MCF 10A (cell line): ENCODE measurements at regions not wholly inside any gene's neighbourhood (a gene's known extent, or its start where the extent isn't known, plus 50 kb on each side); places are given as distances from the start of the nearest gene placed in this dataset.

Experiments used
- BruUV-seq: library from RNA; stranded (reverse); fragments of 400-500 nt; replicated peaks from 2 replicates; lab custom pipeline; 2021; lab: Mats Ljungman, UMichigan
- CTCF ChIA-PET: fragments of 300-600 bp; sonication (Branson Sonifier 250); formaldehyde crosslinking; extraction: SDS; loops from one replicate; lab custom pipeline; 2021; ENCODE audit warnings: antibody characterized with exemption, inconsistent platforms; lab: Yijun Ruan, JAX
- POLR2A ChIA-PET: fragments of 300-600, 350-650 bp; sonication (Branson Sonifier 250); formaldehyde crosslinking; extraction: SDS; loops from one replicate; lab custom pipeline; 2020; ENCODE audit warnings: antibody characterized with exemption, inconsistent platforms; lab: Yijun Ruan, JAX
- DNase-seq: peaks from one replicate; pipeline ENCODE4 v3.0.0-alpha.2; 2018; ENCODE audit not compliant: unreplicated experiment
- H3K27ac Mint-ChIP-seq: one replicate; pipeline ENCODE4 v1.8.0; 2022; ENCODE audit warnings: mild to moderate bottlenecking, low read depth, mixed read lengths; ENCODE audit not compliant: unreplicated experiment
- H3K27me3 Mint-ChIP-seq: one replicate; pipeline ENCODE4 v1.8.0; 2022; ENCODE audit warnings: mixed read lengths; ENCODE audit not compliant: insufficient read depth, unreplicated experiment
- H3K36me3 Mint-ChIP-seq: one replicate; pipeline ENCODE4 v1.8.0; 2022; ENCODE audit warnings: mild to moderate bottlenecking, moderate library complexity, mixed read lengths; ENCODE audit not compliant: insufficient read depth, unreplicated experiment
- H3K4me1 Mint-ChIP-seq: one replicate; pipeline ENCODE4 v1.8.0; 2022; ENCODE audit warnings: mixed read lengths; ENCODE audit not compliant: insufficient read depth, unreplicated experiment
- H3K4me3 Mint-ChIP-seq: one replicate; pipeline ENCODE4 v1.8.0; 2022; ENCODE audit warnings: mild to moderate bottlenecking, moderate library complexity, mixed read lengths; ENCODE audit not compliant: unreplicated experiment
- H3K9me3 Mint-ChIP-seq: one replicate; pipeline ENCODE4 v1.8.0; 2022; ENCODE audit warnings: mixed read lengths; ENCODE audit not compliant: unreplicated experiment
- intact Hi-C: fragments of 100-400 bp; cut with micrococcal nuclease; formaldehyde crosslinking; loops from 2 replicates; pipeline ENCODE4 v1.14.1; 2022
- TF ChIP-seq, protein P1 (sequence below): fragments of 200-600 bp; IDR thresholded peaks from one replicate; pipeline ENCODE4 v1.8.0; 2022; ENCODE audit warnings: antibody characterized with exemption, mild to moderate bottlenecking; ENCODE audit not compliant: unreplicated experiment

DNA sequence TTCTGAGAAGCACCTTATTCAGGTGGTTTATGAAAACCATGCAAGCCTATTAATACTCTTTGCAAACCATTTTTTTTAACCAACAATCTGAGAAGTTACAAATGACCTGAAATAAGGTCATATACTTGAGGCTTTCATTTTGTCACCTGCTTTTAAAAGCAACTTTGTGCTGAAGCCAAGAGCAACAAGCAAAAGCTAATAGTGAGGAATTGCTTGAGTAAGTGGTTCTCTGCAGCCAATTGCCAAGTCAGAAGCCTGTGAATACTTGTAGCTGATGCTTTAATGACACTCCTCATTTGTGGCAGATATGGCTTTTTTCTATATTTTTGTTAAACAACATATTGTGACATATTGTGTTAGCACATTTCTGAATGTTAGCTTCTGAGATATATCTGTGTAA is 126.7 kb upstream of the ZNF608 start:
- Mint-ChIP-seq H3K27me3 (no peaks in the 10 kb centered on the region), H3K36me3 (no peaks in the 10 kb centered on the region), H3K9me3 (no peaks in the 10 kb centered on the region), H3K4me1 (no peaks in the 10 kb centered on the region), H3K4me3 (no peak overlapping the region), H3K27ac (no peak overlapping the region)
- no TSS peak for BruUV-seq
- TF ChIP-seq, protein P1, sequence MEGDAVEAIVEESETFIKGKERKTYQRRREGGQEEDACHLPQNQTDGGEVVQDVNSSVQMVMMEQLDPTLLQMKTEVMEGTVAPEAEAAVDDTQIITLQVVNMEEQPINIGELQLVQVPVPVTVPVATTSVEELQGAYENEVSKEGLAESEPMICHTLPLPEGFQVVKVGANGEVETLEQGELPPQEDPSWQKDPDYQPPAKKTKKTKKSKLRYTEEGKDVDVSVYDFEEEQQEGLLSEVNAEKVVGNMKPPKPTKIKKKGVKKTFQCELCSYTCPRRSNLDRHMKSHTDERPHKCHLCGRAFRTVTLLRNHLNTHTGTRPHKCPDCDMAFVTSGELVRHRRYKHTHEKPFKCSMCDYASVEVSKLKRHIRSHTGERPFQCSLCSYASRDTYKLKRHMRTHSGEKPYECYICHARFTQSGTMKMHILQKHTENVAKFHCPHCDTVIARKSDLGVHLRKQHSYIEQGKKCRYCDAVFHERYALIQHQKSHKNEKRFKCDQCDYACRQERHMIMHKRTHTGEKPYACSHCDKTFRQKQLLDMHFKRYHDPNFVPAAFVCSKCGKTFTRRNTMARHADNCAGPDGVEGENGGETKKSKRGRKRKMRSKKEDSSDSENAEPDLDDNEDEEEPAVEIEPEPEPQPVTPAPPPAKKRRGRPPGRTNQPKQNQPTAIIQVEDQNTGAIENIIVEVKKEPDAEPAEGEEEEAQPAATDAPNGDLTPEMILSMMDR = no peak
- POLR2A ChIA-PET = no interaction called here
- intact Hi-C loops = no loop called here
- peak; percentile 14 for DNase-seq
- CTCF ChIA-PET = interaction anchor here (0.7 to 2.3 kb wide), 3 partner anchors 9 to 585 kb away, joined by 3 to 9 read pairs (median 3); no protein-coding TSS in a partner anchor

DNA sequence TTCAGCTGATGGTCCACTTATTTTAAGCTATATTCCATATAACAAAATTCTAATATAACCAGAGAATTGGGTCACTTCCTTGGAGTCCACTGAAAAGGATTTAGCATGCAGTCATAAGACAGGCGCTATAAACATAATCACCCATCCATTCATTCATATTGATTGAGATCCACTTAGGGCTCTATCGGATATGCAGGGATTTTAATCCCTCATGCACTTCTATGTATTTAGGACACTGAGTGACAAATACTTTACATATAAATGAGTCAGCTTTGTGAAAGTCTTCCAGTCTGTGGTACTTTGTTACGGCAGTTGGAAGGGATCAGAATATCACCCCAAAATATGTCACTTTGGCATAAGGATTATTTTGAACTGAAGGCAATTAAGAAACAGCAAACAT is 127.3 kb upstream of the ZNF608 start:
- no peaks in the 10 kb centered on the region for H3K27me3 Mint-ChIP-seq
- intact Hi-C loops = no loop called here
- H3K4me1 Mint-ChIP-seq = no peaks in the 10 kb centered on the region

DNA sequence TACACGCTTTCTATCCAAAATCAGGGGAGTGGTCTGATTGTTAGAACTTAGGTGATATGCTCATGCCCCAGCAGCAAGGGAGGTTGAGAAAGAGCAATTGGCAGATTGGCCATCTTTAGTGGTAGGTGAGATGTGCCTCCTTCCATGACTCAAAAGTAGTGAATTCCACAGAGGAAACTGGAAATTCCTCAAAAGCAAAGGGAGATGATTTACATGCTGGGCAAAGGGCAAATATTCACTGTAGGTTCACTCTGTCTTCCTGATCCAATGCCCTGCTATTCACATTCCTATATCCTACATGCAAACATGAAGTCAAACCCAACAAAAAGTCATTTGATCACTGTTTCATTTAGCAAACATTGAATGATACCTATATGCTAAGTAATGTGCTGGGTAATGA is 130.1 kb upstream of the ZNF608 start:
- BruUV-seq = no TSS peak
- Mint-ChIP-seq H3K27ac (no peak overlapping the region), H3K4me1 (no peaks in the 10 kb centered on the region), H3K36me3 (no peaks in the 10 kb centered on the region), H3K9me3 (no peaks in the 10 kb centered on the region), H3K4me3 (no peak overlapping the region), H3K27me3 (no peaks in the 10 kb centered on the region)
- no peak for DNase-seq
- TF ChIP-seq, protein P1 = no peak
- POLR2A ChIA-PET = interaction anchor here (1.0 to 1.6 kb wide), 3 partner anchors 10 to 35 kb away, joined by 4 to 6 read pairs (median 4); no protein-coding TSS in a partner anchor
- CTCF ChIA-PET = interaction anchor here (0.6 to 1.3 kb wide), 3 partner anchors 11 to 43 kb away, joined by 3 to 6 read pairs (median 4); no protein-coding TSS in a partner anchor
- intact Hi-C loops = no loop called here

More for the DNA sequence above, 127.3 kb upstream of the ZNF608 start:
- H3K4me3 Mint-ChIP-seq = no peak overlapping the region
- no peaks in the 10 kb centered on the region for H3K9me3 Mint-ChIP-seq
- TF ChIP-seq, protein P1 = no peak
- no peaks in the 10 kb centered on the region for H3K36me3 Mint-ChIP-seq
- POLR2A ChIA-PET = no interaction called here
- no peak overlapping the region for H3K27ac Mint-ChIP-seq
- CTCF ChIA-PET = interaction anchor here (0.7 to 2.3 kb wide), 3 partner anchors 10 to 586 kb away, joined by 3 to 9 read pairs (median 3); no protein-coding TSS in a partner anchor
- DNase-seq = no peak
- no TSS peak for BruUV-seq

DNA sequence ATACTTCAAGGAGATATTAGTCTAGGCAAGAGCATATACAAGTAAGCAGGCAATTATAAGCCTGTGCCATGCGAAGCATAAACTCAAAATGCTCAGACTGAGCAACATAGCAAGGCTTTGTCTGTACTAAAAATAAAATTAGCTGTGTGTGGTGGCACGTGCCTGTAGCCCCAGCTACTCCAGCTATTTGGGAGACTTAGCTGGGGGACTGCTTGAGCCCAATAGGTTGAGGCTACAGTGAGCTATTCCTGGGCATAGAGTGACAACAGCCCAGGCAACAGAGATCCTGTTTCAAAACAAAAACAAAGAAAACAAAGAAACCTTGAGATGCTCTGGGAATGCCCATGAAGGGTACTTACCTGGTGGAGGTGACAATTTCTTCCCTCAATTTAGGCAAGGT is 130.5 kb upstream of the ZNF608 start:
- Mint-ChIP-seq H3K36me3 (no peaks in the 10 kb centered on the region), H3K27ac (no peak overlapping the region), H3K27me3 (no peaks in the 10 kb centered on the region), H3K9me3 (no peaks in the 10 kb centered on the region), H3K4me3 (no peak overlapping the region), H3K4me1 (no peaks in the 10 kb centered on the region)
- ChIA-PET POLR2A (interaction anchor here (1.0 to 1.6 kb wide), 2 partner anchors 10 to 35 kb away, joined by 4 to 6 read pairs; no protein-coding TSS in a partner anchor), CTCF (interaction anchor here (1.3 kb wide), 1 partner anchor 11 kb away, joined by 4 read pairs; no protein-coding TSS in a partner anchor)
- TF ChIP-seq, protein P1 = no peak
- intact Hi-C loops = no loop called here
- DNase-seq = no peak
- BruUV-seq = no TSS peak
